ENCODE measurements at regions not wholly inside any gene's neighbourhood (a gene's known extent, or its start where the extent isn't known, plus 50 kb on each side); places are given as distances from the start of the nearest gene placed in this dataset.

- TF ChIP-seq CTCF (IDR thresholded peaks at IDR 0.05 in 4 of 5, conservative IDR thresholded peaks at IDR 0.05 in 1 of 5) (no peak), POLR2A (IDR thresholded peaks at IDR 0.05) (no peak)
Observed at GRCh38 chr6:99808992-99809391, 185.0 kb downstream of the MCHR2 start.
